ENCODE measurements at regions not wholly inside any gene's neighbourhood (a gene's known extent, or its start where the extent isn't known, plus 50 kb on each side); places are given as distances from the start of the nearest gene placed in this dataset.

- no peak for DNase-seq
Observed at GRCh38 chr14:101004954-101005353, 101.4 kb upstream of the RTL1 start.

GRCh38 chr14:101005447-101005846 is 101.9 kb upstream of the RTL1 start:
- DNase-seq, result no peak

- no peak for DNase-seq
Observed at GRCh38 chr14:101006008-101006407, 102.5 kb upstream of the RTL1 start.

- DNase-seq, result no peak
Observed at GRCh38 chr14:101007004-101007614, 103.6 kb upstream of the RTL1 start.

GRCh38 chr14:101007765-101008164 is 104.2 kb upstream of the RTL1 start:
- no peak for DNase-seq

GRCh38 chr14:101008196-101008595 is 104.7 kb upstream of the RTL1 start:
- DNase-seq, result no peak

- DNase-seq, result no peak
Observed at GRCh38 chr14:101008631-101009336, 105.3 kb upstream of the RTL1 start.

- no peak for DNase-seq
Observed at GRCh38 chr14:101009531-101009930, 106.0 kb upstream of the RTL1 start.

GRCh38 chr14:101010293-101010692 is 106.8 kb upstream of the RTL1 start:
- DNase-seq, result no peak

GRCh38 chr14:101010835-101011234 is 107.3 kb upstream of the RTL1 start:
- DNase-seq, result no peak

- DNase-seq, result no peak
Observed at GRCh38 chr14:101017209-101017608, 113.7 kb upstream of the RTL1 start.

- DNase-seq, result no peak
Observed at GRCh38 chr14:101017806-101018560, 114.5 kb upstream of the RTL1 start.

- no peak for DNase-seq
Observed at GRCh38 chr14:101018561-101019290, 115.2 kb upstream of the RTL1 start.

- DNase-seq, result no peak
Observed at GRCh38 chr14:101019541-101019940, 116.0 kb upstream of the RTL1 start.

- DNase-seq, result no peak
Observed at GRCh38 chr14:101019990-101020710, 116.6 kb upstream of the RTL1 start.

- peak; percentile 1 for DNase-seq
Observed at GRCh38 chr14:101020834-101021370, 117.4 kb upstream of the RTL1 start.

GRCh38 chr14:101022121-101022520 is 118.6 kb upstream of the RTL1 start:
- no peak for DNase-seq

GRCh38 chr14:101022916-101023435 is 119.5 kb upstream of the RTL1 start:
- peak; percentile 1 for DNase-seq

GRCh38 chr14:101024686-101025085 is 121.2 kb upstream of the RTL1 start:
- DNase-seq, result no peak

- no peak for DNase-seq
Observed at GRCh38 chr14:101025131-101025530, 121.6 kb upstream of the RTL1 start.

GRCh38 chr14:101025696-101026095 is 122.2 kb upstream of the RTL1 start:
- no peak for DNase-seq

- no peak for DNase-seq
Observed at GRCh38 chr14:101026341-101026740, 122.8 kb upstream of the RTL1 start.
